ENCODE measurements at regions not wholly inside any gene's neighbourhood (a gene's known extent, or its start where the extent isn't known, plus 50 kb on each side); places are given as distances from the start of the nearest gene placed in this dataset.

- TF ChIP-seq, protein P1, sequence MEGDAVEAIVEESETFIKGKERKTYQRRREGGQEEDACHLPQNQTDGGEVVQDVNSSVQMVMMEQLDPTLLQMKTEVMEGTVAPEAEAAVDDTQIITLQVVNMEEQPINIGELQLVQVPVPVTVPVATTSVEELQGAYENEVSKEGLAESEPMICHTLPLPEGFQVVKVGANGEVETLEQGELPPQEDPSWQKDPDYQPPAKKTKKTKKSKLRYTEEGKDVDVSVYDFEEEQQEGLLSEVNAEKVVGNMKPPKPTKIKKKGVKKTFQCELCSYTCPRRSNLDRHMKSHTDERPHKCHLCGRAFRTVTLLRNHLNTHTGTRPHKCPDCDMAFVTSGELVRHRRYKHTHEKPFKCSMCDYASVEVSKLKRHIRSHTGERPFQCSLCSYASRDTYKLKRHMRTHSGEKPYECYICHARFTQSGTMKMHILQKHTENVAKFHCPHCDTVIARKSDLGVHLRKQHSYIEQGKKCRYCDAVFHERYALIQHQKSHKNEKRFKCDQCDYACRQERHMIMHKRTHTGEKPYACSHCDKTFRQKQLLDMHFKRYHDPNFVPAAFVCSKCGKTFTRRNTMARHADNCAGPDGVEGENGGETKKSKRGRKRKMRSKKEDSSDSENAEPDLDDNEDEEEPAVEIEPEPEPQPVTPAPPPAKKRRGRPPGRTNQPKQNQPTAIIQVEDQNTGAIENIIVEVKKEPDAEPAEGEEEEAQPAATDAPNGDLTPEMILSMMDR (IDR thresholded peaks at IDR 0.05; ENCODE audit: low read length) = no peak
- no peak for TF ChIP-seq EZH2 (IDR thresholded peaks at IDR 0.05; ENCODE audit: borderline replicate concordance, low read length)
Observed at GRCh38 chr2:204268971-204269370, 276.3 kb upstream of the PARD3B start.
